ENCODE measurements at regions not wholly inside any gene's neighbourhood (a gene's known extent, or its start where the extent isn't known, plus 50 kb on each side); places are given as distances from the start of the nearest gene placed in this dataset.
"Not testable (repeated sequence)": the region's sequence is repeated elsewhere in the genome, so short reads cannot be mapped to it uniquely, and the experiment has no call there.

DNA sequence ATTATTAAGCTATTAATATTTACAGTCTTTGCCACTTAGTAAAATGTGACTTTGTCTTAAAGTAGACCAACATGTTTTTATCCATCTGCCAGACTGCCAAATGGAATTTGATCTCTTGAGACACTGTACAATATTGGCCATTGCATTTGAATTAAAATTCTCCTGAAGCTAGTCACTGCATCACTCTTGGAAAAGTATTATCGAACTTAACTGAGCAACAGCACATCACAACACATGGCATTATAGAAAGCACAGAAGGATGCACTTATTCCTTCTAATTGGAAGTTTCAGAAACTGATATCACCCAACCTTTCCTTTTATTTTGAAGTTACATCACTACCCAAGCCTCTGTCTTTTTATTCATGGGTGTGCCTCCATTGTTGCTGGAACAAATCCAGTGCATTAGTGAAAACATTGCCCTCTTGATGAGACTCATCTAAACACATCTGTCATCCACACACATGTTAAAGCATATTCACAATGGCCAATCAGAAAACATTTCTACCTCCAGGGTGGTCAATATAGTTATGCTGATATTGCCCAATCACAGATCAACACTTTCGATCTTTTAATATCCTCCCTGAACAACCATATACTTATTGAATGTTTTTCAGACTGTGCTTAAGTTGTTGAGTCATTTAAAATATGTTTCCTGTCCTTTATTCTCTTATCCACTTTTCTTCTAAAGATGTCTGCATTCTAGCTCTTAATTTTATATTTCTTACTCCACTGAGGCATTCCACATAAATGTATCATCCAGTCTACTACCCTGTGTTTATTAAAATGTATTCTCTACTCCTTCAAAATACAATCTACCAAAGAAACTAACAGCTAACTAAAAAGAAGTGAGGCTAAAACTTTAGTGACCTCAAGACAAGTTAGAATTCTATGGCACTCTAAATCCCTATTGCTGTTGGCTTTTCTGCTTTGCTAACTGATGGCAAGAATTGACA is 535.0 kb downstream of the RFPL4B start:
- no peak for DNase-seq
- intact Hi-C loops (cut with DNase I) = no loop called here

GRCh38 chr6:112883095-112883494 is 536.0 kb downstream of the RFPL4B start:
- no peak for DNase-seq
- intact Hi-C loops (cut with DNase I) = no loop called here

- intact Hi-C loops (cut with DNase I) = no loop called here
- no peak for DNase-seq
Measured at GRCh38 chr6:112886415-112886814, 539.3 kb downstream of the RFPL4B start.

DNA sequence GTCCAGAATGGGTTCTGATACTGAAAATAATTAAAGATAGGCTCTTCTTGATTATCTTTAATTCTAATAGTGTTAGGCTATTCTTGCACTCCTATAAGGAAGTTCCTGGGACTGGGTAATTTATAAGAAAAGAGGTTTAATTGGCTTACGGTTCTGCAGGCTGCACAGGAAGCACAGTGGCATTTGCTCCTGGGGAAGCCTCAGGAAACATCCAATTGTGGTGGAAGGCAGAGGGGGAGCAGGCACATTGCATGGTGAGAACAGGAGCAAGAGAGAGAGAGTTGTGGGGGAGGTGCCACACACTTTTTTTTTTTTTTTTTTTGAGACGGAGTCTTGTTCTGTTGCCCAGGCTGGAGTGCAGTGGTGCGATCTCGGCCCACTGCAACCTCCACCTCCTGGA is 540.3 kb downstream of the RFPL4B start:
- DNase-seq; intact Hi-C loops (cut with DNase I): not testable (repeated sequence)

- intact Hi-C loops (cut with DNase I) = no loop called here
- no peak for DNase-seq
Measured at GRCh38 chr6:112899541-112899940, 552.4 kb downstream of the RFPL4B start.

DNA sequence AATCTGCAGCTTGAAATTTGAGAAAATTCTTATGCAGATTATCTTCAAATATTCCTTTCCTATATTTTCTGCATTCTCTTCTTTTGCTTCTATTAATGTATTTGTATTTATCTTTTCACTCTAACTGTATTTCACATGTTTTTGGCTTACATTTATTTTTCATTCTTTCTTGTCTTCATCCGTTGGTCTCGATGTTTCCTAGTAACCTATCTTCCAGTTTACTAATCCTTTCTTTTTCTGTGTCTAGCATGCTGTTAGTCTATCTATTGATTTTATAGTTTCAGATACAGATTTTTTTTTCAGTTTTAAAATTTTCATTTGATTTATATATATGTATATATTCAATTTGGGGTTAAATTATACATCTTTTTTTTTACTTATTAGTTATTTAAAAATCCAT is 556.2 kb downstream of the RFPL4B start:
- intact Hi-C loops (cut with DNase I) = no loop called here
- DNase-seq = no peak

DNA sequence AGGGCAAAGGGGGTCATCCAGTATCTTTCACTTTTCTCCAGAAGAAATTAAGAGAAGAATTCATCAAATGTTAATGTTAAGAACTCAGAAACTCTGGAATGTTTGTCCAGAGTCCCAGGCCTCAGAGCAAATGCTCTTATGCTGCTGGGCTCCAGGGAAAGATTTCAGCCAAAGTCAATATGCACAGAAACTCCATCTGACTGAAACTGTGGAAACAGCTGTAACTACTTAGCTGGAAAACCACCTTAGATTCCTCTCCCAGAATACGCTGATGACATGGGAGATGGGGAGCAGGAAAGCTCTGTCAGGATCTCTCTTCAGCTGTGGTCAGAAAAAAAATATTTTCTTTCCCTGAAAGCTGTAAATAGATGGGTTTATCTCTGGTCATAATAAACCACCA is 559.6 kb downstream of the RFPL4B start:
- DNase-seq = no peak
- intact Hi-C loops (cut with DNase I) = no loop called here

GRCh38 chr6:112909781-112910180 is 562.7 kb downstream of the RFPL4B start:
- intact Hi-C loops (cut with DNase I) = no loop called here
- DNase-seq = no peak

DNA sequence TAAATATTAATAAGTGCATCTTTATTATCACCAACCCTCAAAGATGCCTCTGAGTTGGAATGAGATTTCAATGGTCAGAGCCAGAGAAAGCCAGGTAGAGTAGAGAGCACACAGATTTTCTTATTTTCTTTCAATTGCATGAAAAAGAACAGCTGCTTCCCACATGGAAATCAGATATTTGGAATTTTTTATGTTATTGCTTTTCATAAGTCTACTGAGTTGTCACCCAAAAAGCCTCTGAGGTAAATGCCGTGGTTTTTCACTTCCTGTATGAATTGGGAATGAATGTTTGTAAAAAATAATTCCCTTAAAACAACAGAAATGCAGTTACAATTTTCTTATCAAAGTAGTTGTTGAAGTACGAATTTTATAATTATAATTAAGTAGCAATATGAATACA is 563.1 kb downstream of the RFPL4B start:
- DNase-seq = no peak
- intact Hi-C loops (cut with DNase I) = no loop called here

DNA sequence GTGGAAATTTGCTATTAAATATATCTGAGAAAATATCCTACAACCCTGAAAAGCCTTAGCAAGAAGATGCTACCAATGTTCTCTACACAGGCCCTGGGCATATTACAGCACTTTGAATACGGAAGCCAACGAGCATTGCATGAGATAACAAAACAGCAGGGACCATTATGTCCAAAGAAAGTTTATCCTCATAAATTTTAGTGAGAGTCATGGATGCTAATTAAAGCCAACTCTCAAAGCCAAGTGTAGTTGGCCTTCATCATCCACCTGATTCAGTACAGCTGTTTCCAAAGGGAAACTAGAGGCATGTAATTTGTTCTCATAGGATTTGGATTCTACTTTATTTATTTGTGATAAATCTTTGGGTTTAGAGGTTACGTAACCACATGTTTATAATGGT is 564.8 kb downstream of the RFPL4B start:
- no peak for DNase-seq
- intact Hi-C loops (cut with DNase I) = no loop called here

DNA sequence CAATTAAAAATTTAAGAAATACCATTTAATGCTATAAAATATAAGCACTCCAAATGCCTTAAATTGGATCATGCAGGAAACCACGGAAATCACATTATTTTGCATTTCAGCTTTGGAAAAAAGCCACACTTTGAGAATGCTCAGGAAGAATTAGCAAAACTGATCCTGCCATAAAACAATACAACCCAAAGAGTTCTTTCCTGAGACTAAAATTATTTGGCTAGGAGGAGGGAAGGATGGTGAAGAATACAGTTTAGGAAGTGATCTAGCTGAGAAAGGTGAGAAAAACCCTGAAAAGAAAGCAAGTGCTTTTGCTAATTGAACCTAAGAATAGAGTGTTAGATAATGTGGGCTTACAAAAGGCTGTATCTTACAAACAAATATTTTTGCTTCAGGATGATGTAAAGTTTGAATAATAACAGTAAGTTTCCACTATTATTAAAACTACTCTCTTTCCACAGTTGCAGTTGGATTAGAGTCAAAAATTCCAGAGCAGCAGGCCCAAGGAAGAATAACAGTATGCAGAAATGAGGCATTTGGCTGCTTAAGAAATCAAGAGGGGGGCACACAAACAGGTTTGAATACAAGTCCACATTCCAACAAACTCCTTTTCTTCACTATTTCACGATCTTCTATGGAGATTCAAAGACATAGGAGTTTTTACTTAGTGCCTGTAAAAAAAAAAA is 565.4 kb downstream of the RFPL4B start:
- no peak for DNase-seq
- intact Hi-C loops (cut with DNase I) = no loop called here

DNA sequence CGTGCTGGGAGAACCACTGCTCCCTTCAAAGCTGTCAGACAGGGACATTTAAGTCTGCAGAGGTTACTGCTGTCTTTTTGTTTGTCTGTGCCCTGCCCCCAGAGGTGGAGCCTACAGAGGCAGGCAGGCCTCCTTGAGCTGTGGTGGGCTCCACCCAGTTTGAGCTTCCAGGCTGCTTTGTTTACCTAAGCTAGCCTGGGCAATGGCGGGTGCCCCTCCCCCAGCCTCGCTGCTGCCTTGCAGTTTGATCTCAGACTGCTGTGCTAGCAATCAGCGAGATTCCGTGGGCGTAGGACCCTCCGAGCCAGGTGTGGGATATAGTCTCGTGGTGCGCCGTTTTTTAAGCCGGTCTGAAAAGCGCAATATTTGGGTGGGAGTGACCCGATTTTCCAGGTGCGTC is 572.6 kb downstream of the RFPL4B start:
- intact Hi-C loops (cut with DNase I); DNase-seq: not testable (repeated sequence)

DNA sequence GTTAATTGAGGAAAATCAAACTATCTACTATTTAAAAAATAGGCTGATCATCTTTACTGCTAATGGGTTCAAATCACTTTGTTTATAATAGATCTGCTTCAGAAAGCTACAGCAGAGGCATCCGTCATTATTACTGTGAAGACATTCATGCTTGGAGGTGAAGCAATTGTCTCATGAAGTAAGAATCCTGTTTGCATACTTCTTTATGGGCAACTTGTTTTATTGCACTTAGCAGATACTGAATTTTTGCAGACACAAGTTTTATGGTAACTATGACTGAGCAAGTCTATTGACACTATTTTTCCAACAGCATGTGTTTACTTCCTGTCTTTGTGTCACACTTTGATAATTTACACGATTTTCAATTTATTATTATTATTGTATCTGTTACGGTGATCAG is 573.9 kb downstream of the RFPL4B start:
- no peak for DNase-seq
- intact Hi-C loops (cut with DNase I) = no loop called here

DNA sequence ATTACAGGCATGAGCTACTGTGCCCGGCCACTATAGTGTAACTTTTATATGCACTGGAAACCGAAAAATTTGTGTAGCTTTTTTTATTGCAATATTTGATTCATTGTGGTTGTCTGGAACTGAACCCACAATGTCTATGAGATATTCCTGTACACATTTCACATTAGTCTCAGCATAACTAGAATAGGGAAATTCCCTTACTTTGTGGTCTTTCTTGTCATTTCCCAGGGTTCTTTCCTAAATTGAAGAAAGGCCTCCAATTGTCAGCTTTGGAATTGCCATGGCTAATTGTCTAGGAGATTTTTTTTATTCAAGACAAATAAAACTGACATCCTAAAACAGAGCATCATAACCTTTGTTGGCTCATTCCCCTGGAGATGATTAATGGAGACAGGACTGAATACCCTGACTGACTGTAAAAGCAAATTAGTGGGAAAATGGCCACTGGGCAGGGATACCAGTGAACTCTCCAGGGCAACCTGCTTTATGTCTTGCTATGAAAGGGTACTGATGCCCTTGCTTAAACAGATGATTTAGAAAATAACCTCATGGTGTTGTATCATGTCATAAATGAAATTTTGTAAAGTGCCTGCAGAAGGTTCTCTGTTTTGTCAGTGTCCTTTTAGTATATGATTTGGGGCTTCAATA is 576.9 kb downstream of the RFPL4B start:
- no peak for DNase-seq
- intact Hi-C loops (cut with DNase I) = no loop called here

DNA sequence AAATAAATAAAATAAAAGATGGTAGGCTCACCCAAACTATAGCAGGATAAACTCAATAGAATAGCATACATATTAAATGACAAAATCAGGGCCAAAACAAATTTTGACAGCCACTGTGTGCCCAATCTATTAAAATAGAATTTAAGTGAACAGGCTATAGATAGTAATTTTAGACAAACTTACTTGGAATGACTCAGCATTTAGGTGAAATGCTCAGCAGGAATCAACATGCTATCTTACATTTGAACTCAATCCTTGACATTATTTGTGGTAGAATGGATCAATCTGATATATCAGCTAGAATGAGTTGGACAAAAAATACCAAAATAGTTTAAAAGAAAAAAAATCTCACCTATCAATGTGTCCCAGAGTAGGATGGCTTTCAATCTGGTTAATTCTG is 578.6 kb downstream of the RFPL4B start:
- DNase-seq = no peak
- intact Hi-C loops (cut with DNase I) = no loop called here

- intact Hi-C loops (cut with DNase I) = no loop called here
- DNase-seq = no peak
Measured at GRCh38 chr6:112927641-112928320, 580.7 kb downstream of the RFPL4B start.

GRCh38 chr6:112929641-112930040 is 582.5 kb downstream of the RFPL4B start:
- intact Hi-C loops (cut with DNase I) = no loop called here
- no peak for DNase-seq

DNA sequence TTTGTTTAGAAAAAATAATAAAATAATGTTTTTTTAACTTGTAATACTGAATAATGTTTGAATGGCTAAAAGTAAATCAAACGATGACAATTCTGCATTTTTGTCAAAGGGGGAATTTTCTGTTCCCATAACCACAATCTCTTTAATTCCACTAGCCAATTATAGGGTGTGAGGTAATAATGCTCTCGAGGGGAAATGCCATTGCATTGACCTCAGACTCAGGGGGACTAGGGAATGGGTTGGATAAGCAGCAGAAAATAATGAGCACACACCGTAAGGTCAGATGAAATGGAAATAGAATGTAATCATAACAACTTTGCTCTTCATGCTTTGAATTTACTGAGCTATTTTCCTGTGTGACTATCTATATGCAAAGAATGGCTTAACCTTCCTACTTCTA is 584.7 kb downstream of the RFPL4B start:
- no peak for DNase-seq
- intact Hi-C loops (cut with DNase I) = no loop called here

DNA sequence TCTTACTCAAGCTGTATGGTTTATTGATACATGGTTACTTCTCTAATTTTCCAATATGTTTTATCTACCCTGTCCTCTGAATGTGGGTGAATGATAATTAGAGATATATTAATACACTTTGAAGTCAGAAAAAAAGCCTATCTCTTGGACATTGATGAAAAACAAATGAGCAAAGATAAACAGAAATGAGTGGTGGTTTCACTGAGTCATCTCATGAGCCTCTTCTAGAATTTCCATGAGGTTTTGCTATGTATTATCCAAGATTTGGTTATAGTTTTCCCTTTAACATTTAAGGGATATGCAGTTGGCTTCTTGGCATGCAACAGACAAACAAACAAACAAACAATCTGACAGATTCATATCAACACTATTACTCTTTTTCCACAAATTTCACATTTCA is 586.8 kb downstream of the RFPL4B start:
- intact Hi-C loops (cut with DNase I) = no loop called here
- DNase-seq = no peak
